Caki2 (cell line): ENCODE measurements at regions not wholly inside any gene's neighbourhood (a gene's known extent, or its start where the extent isn't known, plus 50 kb on each side); places are given as distances from the start of the nearest gene placed in this dataset.
"Not testable (repeated sequence)": the region's sequence is repeated elsewhere in the genome, so short reads cannot be mapped to it uniquely, and the experiment has no call there.

Source experiments
- DNase-seq: peaks from one replicate; pipeline ENCODE4 v3.0.0-alpha.2; 2015; ENCODE audit warnings: low read depth
- in situ Hi-C: cut with HindIII; loops from 2 replicates; pipeline ENCODE4 v1.10.0; 2016; ENCODE audit warnings: low sequenced_read_pairs, low pct_unique_long_range_greater_than_20kb, mixed read lengths

DNA sequence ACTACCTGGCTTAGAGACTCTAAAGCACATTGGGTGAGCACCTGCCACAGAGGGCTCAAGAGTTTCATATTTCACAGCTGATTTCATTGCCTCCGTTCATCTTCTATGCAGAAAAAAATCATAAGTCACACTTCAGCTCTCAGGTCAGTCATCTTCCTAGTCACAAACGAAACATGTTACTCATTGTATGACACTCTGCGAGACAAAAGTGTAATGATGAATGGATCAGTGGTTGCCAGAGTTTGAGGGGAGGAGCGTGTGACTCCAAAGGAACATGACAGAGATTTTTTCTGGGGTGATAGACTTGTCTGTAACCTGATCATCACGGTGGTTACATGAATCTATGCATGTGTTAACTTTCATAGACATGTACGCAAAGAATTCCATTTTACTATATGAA is 195.2 kb upstream of the CNTNAP4 start:
- DNase-seq, result no peak
- in situ Hi-C loops, result no loop called here

DNA sequence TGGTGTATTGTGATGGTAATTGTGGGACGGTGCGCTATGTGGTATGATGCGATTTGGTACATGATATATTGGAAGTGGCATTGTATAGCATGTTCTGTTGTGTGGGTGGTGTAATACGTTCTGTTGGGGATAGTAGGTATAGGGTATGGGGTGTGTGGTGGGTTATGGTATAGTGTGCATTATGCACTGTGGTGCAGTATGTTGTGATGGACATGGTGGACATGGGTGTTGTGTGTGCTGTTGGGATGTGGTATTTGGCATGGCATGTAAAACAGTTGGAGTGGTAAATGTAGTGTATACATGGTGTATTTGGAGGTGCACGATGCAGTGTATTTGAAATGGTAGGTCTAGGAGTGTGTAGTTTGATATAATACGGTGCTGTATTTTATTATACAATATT is 170.6 kb upstream of the CNTNAP4 start:
- DNase-seq, result no peak
- in situ Hi-C loops, result no loop called here

DNA sequence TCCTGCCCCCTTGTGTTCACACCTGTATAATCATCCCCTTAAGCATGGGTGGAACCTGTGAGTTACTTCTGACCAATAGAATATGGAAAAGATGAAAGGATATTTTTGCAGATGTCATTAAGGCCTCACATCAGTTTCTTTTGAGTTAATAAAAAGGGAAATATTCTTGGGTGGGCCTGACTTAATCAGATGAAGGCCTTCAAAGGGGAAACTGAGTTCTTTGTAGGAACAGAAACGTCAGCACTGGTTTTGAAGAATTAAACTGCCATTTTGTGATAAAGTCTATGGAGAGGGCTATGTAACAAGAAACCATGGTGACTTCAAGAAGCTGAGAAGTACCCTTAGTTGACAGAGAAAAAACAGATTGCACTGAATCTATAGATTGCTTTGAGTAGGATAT is 168.7 kb upstream of the CNTNAP4 start:
- in situ Hi-C loops, result no loop called here
- DNase-seq, result no peak

DNA sequence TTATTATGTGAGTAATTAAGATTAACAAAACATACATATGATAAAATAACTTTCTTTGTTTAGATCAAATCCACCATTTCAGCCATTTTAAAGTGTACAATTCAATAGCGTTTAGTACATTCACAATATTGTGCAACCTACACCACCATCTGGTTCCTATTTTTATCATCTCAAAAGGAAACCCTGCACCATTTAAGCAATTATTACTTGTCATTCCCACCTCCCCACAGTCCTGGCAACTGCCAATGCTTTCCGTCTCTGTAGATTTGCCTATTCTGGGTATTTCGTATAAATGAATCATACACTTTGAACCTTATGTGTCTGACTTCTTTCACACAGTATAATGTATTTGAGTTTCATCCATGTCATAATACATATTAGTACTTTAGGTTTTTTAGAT is 162.5 kb upstream of the CNTNAP4 start:
- DNase-seq, result no peak

DNA sequence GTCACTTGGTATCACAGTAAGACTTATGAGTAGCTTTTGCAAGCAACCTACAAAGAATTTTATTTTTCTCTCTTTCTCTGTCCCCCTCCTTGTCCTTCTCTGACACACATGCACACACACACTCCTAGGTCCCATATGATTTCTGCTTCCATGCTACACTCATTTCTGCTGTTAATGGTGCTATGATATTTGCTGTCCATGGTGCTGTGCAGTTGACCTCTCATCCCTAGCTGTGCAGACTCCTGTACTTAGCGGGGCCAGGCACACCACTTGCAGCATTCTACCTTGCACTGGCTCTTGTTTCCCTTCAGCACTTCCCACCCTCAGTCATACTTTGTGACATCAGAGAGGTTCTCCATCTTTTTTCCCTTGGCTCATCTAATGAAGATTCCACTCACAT is 158.9 kb upstream of the CNTNAP4 start:
- in situ Hi-C loops, result no loop called here
- no peak for DNase-seq

More for the DNA sequence above, 162.5 kb upstream of the CNTNAP4 start:
- in situ Hi-C loops, result no loop called here

DNA sequence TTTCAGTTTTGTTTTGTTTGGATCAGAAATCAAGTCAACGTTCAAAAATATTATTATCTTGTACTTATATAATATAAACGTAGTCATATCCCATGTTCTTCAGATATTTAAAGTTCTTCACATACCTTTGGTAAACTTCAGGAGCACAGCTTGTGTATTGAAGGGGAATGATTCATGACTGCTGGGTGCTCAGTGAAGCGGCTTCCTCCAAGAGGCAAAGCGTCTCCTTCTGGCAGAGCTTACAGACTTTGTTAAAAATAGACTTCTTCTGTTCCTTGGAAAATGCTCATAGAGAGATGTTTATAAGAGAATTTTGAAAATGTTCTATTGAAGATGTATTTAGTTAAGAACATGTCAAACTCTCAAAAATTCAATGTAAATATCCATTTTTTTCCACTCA is 155.6 kb upstream of the CNTNAP4 start:
- in situ Hi-C loops, result no loop called here
- DNase-seq, result no peak

DNA sequence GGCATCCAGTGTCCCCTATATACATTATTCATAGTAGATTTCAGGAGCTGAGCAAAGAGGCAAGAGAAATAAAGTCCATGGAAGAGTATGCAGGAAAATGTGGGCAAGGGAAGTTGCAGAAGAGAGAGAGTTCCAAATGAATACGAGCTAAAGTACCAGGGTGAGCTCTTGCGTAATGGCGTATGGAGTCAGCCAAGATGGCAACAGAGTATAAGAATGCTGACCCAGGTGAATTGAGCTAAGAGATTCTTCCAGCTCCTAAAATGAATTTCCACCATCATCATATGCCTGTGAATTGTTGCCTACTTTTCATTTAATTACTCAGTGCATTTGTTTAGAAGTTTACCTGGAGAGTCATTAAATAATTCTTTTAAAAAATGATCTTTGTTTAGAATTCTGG is 153.2 kb upstream of the CNTNAP4 start:
- in situ Hi-C loops, result no loop called here

DNA sequence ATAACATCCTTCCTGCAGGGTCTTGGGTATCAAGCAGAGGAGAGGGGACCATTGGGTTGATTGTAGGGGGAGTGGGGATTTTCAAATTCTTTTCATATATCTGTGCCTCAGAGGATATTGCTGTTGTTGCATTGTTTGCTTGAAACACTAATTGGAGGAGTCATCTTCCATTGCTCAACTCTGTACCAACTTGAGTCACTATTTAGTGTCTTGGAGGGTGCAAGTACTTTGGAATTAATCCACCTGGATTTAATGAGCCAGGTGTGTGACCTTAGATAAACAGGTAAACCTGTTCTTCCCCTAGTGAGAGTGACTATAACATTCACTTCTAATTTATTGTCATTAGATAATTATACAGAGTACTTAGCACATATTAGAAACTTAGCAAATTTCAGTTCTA is 151.3 kb upstream of the CNTNAP4 start:
- in situ Hi-C loops, result no loop called here
- DNase-seq, result no peak

More for the DNA sequence above, 153.2 kb upstream of the CNTNAP4 start:
- no peak for DNase-seq

DNA sequence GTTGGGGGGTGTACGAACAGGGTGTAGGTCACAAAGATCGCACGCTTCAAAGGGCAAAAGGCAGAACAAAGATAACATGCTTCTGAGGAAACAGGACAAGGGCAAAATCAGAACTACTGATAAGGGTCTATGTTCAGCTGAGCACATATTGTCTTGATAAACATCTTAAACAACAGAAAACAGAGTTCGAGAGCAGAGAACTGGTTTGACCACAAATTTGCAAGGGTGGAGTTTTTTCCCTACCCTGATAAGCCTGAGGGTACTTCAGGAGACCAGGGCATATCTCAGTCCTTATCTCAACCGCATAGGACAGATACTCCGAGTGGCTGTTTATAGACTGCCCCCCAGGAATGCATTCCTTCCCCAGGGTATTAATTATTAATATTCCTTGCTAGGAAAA is 139.1 kb upstream of the CNTNAP4 start:
- in situ Hi-C loops, DNase-seq: not testable (repeated sequence)

DNA sequence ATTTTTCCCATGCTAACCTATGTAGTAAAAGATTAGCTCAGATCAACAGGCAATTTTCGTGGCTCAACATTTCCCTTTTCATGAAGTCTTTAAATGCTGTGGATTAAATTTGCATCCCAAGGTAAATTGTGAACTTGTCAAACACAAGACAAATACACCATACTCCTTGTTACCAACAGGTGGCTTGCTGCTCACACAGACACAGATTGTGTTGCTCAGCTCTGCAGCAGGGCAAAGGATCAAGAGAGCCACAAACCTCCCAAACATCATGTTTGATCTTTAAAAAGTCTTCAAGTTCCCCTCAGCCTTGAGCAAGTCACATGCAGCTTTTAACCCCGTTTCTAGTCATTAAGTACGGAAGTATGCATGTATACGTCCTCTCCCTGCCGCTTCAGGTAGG is 119.6 kb upstream of the CNTNAP4 start:
- in situ Hi-C loops, result no loop called here

DNA sequence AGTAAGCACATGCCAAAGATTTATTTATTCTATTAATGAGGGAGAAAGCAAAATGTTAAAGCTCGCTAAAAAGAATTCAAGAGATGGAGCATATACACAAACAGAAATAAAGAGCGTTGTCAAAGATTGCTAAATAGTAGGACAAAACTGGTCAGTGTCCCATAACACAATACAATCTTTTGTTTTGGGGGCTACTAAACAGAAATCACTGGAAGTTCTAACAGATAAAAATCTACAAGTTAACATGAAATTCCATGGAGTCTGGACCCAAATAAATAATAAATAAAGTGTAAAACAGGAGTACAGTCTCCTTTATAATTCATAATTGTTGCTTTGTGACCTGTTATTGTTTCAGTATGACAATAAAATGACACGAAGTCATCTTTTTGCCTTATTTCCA is 115.2 kb upstream of the CNTNAP4 start:
- in situ Hi-C loops, result no loop called here

More for the DNA sequence above, 119.6 kb upstream of the CNTNAP4 start:
- DNase-seq, result no peak

DNA sequence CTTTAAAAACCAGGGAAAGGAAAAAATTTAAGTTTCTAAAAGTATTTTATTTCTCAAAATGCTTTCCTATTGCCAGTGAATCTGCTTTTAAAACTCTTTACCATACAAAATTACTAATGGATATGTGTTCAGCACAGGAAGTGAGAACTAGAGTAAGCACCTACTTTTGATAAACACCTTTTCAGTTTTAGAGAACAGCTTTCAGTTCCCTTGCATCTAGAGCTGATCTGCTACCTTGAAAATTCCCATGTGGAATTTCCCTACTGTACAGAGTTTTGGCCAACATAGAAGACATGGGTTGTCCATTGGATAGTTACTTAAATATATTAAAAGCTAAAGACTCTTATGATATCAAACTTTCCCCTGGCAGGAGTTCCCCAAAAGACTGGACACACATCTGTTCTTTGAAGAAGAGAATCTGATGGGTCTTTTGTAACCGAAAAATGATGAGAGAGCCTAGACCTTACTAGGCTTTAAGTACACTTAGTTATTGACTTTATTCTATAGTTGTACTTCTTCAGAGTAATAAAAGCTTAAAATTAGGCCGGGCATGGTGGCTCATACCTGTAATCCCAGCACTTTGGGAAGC is 112.1 kb upstream of the CNTNAP4 start:
- DNase-seq, result no peak
- in situ Hi-C loops, result no loop called here

More for the DNA sequence above, 115.2 kb upstream of the CNTNAP4 start:
- DNase-seq, result no peak

DNA sequence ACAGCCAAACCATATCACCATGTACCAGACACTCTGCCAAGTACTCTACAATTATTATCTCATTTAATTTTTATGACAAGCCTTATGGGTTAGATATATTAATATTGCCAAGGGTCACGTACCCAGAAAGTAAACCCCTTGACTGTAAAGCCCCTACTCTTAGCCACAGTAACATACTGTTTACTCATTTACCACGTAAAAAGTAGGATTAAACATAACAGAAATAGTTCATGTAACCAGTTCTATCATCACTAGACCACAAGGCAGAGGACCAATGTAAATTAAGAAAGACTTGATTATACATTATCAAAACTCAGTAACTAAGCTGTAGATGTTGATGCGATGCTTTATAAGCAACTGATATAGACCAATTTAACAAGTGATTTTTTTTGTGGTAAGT is 101.5 kb upstream of the CNTNAP4 start:
- DNase-seq, result no peak
- in situ Hi-C loops, result no loop called here

DNA sequence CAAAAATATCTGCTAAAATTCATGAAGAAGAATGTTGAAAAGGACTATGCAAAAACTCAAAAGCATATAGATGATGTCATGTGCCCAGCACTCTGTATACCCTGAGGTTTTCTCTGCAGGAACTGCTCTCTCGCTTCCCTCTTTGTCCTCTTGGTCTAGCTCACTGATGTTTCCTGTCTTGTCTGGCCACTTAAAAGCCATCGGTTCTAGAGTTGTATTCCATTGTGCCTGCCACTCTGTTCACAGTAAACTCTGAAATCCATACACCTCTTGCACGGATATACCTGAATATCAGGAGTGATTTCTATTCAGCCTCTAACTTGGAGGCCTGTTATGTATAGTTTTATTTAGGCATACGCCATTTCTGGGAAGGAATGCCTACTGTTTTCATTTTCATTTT is 101.0 kb upstream of the CNTNAP4 start:
- in situ Hi-C loops, result no loop called here
- DNase-seq, result no peak

DNA sequence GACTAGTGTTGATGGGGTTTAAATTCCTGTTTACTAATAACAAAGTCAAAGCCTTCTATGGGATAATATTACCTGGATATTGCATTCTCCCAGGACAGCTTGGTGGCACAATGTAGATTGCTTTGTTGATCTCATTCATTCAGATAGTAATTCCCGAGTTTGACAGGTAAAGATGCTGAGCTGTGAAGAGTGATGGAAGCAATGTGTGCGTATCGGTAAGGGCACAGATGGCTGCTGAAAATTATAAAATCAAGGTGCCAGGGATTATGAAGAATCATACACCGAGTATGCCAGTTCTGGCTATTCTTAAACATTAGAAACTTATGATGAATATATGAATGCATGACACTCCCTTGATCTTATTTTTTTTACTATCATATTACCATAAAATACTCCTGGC is 100.6 kb upstream of the CNTNAP4 start:
- DNase-seq, result no peak
- in situ Hi-C loops, result no loop called here

DNA sequence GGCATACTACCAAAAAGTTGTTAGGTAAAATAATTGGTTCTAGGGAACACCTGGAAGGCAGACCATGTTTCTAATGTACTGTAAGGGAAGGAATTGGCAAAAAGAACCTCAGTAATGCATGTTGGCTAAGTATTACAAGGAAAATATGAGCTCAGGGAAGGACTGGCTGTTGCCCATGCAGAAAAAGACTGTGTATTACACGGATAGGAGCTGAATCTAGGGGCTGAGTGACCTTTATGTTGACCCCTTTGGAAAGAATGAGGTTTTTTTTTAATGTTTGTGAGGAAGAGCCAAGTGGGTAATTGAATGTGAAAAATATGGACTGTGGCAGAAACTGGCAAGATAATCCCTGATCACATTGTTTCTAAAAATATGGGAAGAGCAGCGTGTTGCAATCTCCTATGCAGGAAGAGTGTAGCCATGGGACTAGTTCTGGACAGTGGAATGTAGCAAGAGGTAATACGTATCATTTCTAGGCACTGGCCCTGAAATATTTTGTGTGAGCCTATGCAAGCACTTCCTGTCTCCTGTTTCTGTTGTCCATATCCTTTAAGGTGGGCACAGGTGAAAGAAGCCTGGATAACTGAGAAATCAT is 95.1 kb upstream of the CNTNAP4 start:
- in situ Hi-C loops, result no loop called here
- DNase-seq, result no peak

DNA sequence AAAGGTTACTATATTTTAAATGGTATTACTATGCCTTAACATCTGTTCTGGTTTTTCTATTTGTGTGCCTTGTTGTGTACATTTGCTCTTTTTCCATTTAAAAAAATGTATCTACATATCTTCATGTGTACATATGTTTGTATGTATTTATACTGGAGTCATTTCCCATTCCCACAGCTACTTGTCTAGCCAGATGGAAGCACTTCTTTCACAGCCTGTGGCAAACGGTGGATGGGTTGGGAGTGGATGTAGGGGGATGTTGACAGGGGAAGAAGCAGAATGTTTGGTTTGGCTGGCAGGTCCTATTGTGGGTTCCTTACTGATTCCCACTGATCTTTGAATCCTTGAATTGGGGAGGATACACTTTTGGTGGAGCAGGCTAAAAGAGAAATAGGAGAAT is 93.6 kb upstream of the CNTNAP4 start:
- in situ Hi-C loops, result no loop called here
- no peak for DNase-seq

DNA sequence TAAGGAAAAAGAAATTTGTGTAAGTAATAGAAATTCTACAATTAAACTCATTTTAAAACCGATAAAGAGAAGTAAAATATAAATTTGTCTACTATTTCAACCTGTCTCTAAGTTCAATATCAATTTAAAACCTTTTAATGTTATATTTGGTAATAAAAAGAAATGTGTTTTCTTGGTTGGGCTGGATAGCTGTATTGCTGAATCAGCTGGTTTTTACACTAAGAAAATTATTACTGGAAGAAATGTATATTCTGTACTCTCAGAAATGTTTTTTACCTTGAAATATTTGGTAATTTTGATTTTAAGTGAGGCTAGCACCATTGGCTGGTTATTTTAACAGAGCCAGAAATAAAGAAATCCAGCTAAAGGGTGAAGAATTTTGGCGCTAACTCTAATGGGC is 87.1 kb upstream of the CNTNAP4 start:
- DNase-seq, result no peak
- in situ Hi-C loops, result no loop called here

DNA sequence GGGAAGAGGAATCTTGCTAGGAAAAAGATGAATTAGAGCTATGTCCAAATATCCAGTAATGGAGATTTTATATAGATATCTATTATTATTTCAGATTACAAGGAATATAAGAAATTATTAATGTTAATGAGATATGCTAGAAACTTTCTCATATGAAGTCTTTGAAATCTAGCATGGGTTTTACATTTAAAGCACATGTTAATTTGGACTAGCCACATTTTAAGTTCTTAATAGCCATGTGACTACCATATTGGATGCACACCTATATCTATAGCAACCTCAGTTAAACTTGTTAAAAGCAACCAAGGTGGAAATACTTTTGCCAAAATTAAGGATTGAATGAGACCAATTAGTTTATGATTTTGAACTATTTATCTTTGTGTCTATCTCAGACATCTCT is 86.7 kb upstream of the CNTNAP4 start:
- in situ Hi-C loops, result no loop called here
- no peak for DNase-seq

DNA sequence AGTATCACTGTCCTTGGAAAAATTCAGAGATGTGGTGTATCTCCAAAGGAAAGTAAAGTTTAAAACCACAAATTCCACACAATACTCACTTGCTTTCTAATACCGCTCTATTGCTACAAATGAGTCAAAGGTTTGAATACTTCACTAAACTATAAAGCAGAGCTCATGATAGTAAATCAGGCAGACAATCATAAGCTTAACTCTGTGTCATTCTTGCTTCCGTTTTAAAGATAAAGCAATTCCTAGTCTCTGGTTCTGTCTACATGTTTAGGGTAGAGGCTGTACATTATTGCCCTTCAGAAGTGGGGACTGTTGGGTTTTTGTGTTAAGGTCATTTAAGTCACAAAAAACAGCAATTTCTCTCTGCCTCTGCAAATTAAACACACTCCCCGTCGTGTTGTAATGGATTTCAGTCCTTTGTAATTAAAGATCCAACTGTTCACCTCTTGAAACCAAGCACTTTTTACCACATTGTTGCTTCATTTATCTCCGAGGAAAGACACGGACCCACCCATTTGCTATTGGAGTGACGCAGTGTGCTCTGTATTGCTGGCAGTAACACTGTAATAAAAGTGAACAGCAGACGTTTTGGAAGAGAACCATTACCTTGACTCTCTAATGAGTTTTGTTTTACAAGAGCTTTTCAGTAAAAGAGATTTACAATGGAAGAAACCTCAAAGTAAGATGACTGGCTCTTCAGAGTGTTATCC is 83.1 kb upstream of the CNTNAP4 start:
- no peak for DNase-seq
- in situ Hi-C loops, result no loop called here
